Endothelial cell of umbilical vein (primary cell): ENCODE measurements at regions not wholly inside any gene's neighbourhood (a gene's known extent, or its start where the extent isn't known, plus 50 kb on each side); places are given as distances from the start of the nearest gene placed in this dataset.

ENCODE experiments used
- BruUV-seq: library from RNA; stranded (reverse); fragments of 400-500 nt; replicated peaks from 2 replicates; lab custom pipeline; 2021; lab: Mats Ljungman, UMichigan
- CTCF ChIA-PET: fragments of 300-600, 350-600 bp; sonication (Branson Sonifier 250); formaldehyde crosslinking; loops from one replicate; lab custom pipeline; 2021; ENCODE audit warnings: antibody characterized with exemption, inconsistent platforms; lab: Charles Lee
- POLR2A ChIA-PET: fragments of 300-600, 350-600 bp; sonication (Branson Sonifier 250); formaldehyde crosslinking; loops from one replicate; lab custom pipeline; 2021; ENCODE audit warnings: antibody characterized with exemption, inconsistent platforms; lab: Charles Lee
- DNase-seq: peaks from one replicate; pipeline ENCODE4 v3.0.0-alpha.2; 2011; ENCODE audit warnings: low read depth, low spot score
- FAIRE-seq: peaks from 2 replicates; lab custom pipeline; 2011; peaks lifted over from hg19 to GRCh38; lab: Jason Lieb, UNC
- H2AFZ ChIP-seq: 2 replicates; pipeline ENCODE4 v1.6.0; 2012; ENCODE audit warnings: low read depth, low read length, control low read depth, inconsistent platforms
- H3K27ac ChIP-seq: 2 replicates; pipeline ENCODE4 v1.5.1; 2011; ENCODE audit warnings: low read depth, mild to moderate bottlenecking, control low read depth, low read length, moderate library complexity; ENCODE audit not compliant: insufficient read depth
- H3K27me3 ChIP-seq, 2 experiments: 2 replicates each; pipeline versions ENCODE4 v1.6.0 to v1.6.1; 2011; ENCODE audit warnings: low read length in 2 of 2, mixed read lengths in 1 of 2; ENCODE audit not compliant: control insufficient read depth in 2 of 2, insufficient read depth in 2 of 2
- H3K36me3 ChIP-seq, 2 experiments: 2 replicates in 1 of 2; 3 replicates in 1 of 2; pipeline ENCODE4 v1.5.1; 2011; ENCODE audit warnings: low read length in 2 of 2, mild to moderate bottlenecking in 1 of 2, moderate library complexity in 1 of 2; ENCODE audit not compliant: control insufficient read depth in 2 of 2, insufficient read depth in 2 of 2; ENCODE audit errors: extremely low read depth in 1 of 2
- H3K4me1 ChIP-seq: 3 replicates; pipeline ENCODE4 v1.5.1; 2011; ENCODE audit warnings: mild to moderate bottlenecking, low read length; ENCODE audit not compliant: control insufficient read depth, insufficient read depth; ENCODE audit errors: extremely low read depth
- H3K4me2 ChIP-seq: 2 replicates; pipeline ENCODE4 v1.6.1; 2011; ENCODE audit warnings: low read length, control low read depth, mixed read lengths; ENCODE audit not compliant: insufficient read depth
- H3K4me3 ChIP-seq, 3 experiments: fragments of 200-600 bp in 1 of 3; sonication (generic), shearing (Covaris generic) in 1 of 3; replicated peaks in 1 of 3; 2 replicates each; pipeline ENCODE4 v1.5.1; 2011 to 2016; ENCODE audit warnings: control low read depth in 3 of 3, low read length in 3 of 3, mild to moderate bottlenecking in 2 of 3, inconsistent platforms in 1 of 3, low read depth in 1 of 3, moderate library complexity in 1 of 3; ENCODE audit not compliant: insufficient read depth in 1 of 3
- H3K79me2 ChIP-seq: 2 replicates; pipeline ENCODE4 v1.6.0; 2012; ENCODE audit warnings: low read length, inconsistent platforms; ENCODE audit not compliant: control insufficient read depth, insufficient read depth
- H3K9ac ChIP-seq: replicated peaks from 2 replicates; pipeline ENCODE3; 2011; ENCODE audit warnings: low read length, control low read depth; ENCODE audit not compliant: insufficient read depth; ENCODE audit errors: extremely low read depth
- H3K9me1 ChIP-seq: replicated peaks from 3 replicates; pipeline ENCODE4 v1.6.0; 2011; ENCODE audit warnings: mild to moderate bottlenecking, low read length; ENCODE audit not compliant: control insufficient read depth, insufficient read depth; ENCODE audit errors: extremely low read depth
- H3K9me3 ChIP-seq: replicated peaks from 2 replicates; pipeline ENCODE4 v1.5.1; 2012; ENCODE audit warnings: low read length, inconsistent platforms; ENCODE audit not compliant: control insufficient read depth, insufficient read depth
- H4K20me1 ChIP-seq: replicated peaks from 2 replicates; pipeline ENCODE3; 2011; ENCODE audit warnings: mild to moderate bottlenecking, low read length; ENCODE audit not compliant: control insufficient read depth, insufficient read depth; ENCODE audit errors: extremely low read depth
- CTCF ChIP-seq, 2 donors: IDR thresholded peaks; 1 replicate in 1 of 2; 2 replicates in 1 of 2; pipeline ENCODE4 v1.5.1; 2011; ENCODE audit warnings: low read length in 2 of 2, mild to moderate bottlenecking in 2 of 2, moderate library complexity in 2 of 2, control low read depth in 1 of 2, inconsistent platforms in 1 of 2, low read depth in 1 of 2; ENCODE audit not compliant: insufficient read depth in 1 of 2; ENCODE audit errors: extremely low read depth in 1 of 2
- EZH2 ChIP-seq: IDR thresholded peaks from 2 replicates; pipeline ENCODE4 v1.6.1; 2012; ENCODE audit warnings: borderline replicate concordance, low read depth, mild to moderate bottlenecking, moderate library complexity, low read length, inconsistent platforms; ENCODE audit not compliant: severe bottlenecking
- FOS ChIP-seq: IDR thresholded peaks from 2 replicates; pipeline ENCODE4 v1.6.1; 2011; ENCODE audit warnings: mild to moderate bottlenecking, low read length, moderate library complexity, borderline replicate concordance; ENCODE audit not compliant: insufficient read depth
- GATA2 ChIP-seq: IDR thresholded peaks from 2 replicates; pipeline ENCODE4 v1.7.0; 2011; ENCODE audit warnings: low read depth, mild to moderate bottlenecking, moderate library complexity, mixed read lengths, low read length; ENCODE audit not compliant: insufficient read length, insufficient read depth
- JUN ChIP-seq: IDR thresholded peaks from 2 replicates; pipeline ENCODE4 v1.6.1; 2011; ENCODE audit warnings: borderline replicate concordance, low read depth; ENCODE audit not compliant: insufficient read length, insufficient read depth
- MAX ChIP-seq: IDR thresholded peaks from 2 replicates; pipeline ENCODE4 v1.6.1; 2011; ENCODE audit not compliant: insufficient read depth, insufficient read length
- MYC ChIP-seq: IDR thresholded peaks from one replicate; pipeline ENCODE4 v1.6.1; 2011; ENCODE audit warnings: mild to moderate bottlenecking, low read depth, low read length
- POLR2A ChIP-seq: IDR thresholded peaks from 2 replicates; pipeline ENCODE4 v1.6.1; 2012; ENCODE audit warnings: low read depth, mild to moderate bottlenecking, control low read depth, low read length
- POLR2AphosphoS5 ChIP-seq: IDR thresholded peaks from 2 replicates; pipeline ENCODE4 v1.6.1; 2012; ENCODE audit warnings: low read depth, mild to moderate bottlenecking, control low read depth, low read length, moderate library complexity; ENCODE audit not compliant: insufficient read depth
- dilution Hi-C: fragments of 300-500 bp; cut with MboI; formaldehyde crosslinking; loops from one replicate; pipeline ENCODE4 v1.15.0; 2019; ENCODE audit warnings: low sequenced_read_pairs; ENCODE audit not compliant: extremely low pct_ligation_motif_present
- intact Hi-C: fragments of 100-400 bp; cut with micrococcal nuclease; formaldehyde crosslinking; loops from one replicate; pipeline ENCODE4 v1.10.0; 2022

- FAIRE-seq: no peak
- H3K9me1 ChIP-seq: no peaks in the 10 kb centered on the region
- no peak for DNase-seq
- intact Hi-C loops: no loop called here
- no peak overlapping the region for H3K4me2 ChIP-seq
- BruUV-seq: no TSS peak
- H3K4me1 ChIP-seq: no peaks in the 10 kb centered on the region
- POLR2A ChIA-PET: no interaction called here
- H3K79me2 ChIP-seq: no peaks in the 10 kb centered on the region
- peaks cover 8% of the 10 kb centered on the region for H3K9me3 ChIP-seq
- no peaks in the 10 kb centered on the region for H3K36me3 ChIP-seq
- H3K4me3 ChIP-seq: no peak overlapping the region
- no peak overlapping the region for H3K27ac ChIP-seq
- TF ChIP-seq POLR2A (no peak), GATA2 (no peak), FOS (no peak), POLR2AphosphoS5 (no peak), EZH2 (no peak), MYC (no peak), JUN (no peak), CTCF (IDR thresholded peaks at IDR 0.05; ENCODE audit: extremely low read depth in 1 of 2, insufficient read depth in 1 of 2, low read depth in 1 of 2, low read length in 2 of 2) (no peak), MAX (no peak)
- dilution Hi-C loops: no loop called here
- CTCF ChIA-PET: interaction anchor here (1.7 kb wide), 1 partner anchor 32 kb away, joined by 3 read pairs; no protein-coding TSS in a partner anchor
- H3K27me3 ChIP-seq: no peaks in the 10 kb centered on the region
- no peak overlapping the region for H2AFZ ChIP-seq
- no peaks in the 10 kb centered on the region for H4K20me1 ChIP-seq
- H3K9ac ChIP-seq: no peak overlapping the region
Observed at GRCh38 chr18:77967791-77968190, 718.1 kb downstream of the GALR1 start.
